HEK293 (cell line): ENCODE measurements at regions not wholly inside any gene's neighbourhood (a gene's known extent, or its start where the extent isn't known, plus 50 kb on each side); places are given as distances from the start of the nearest gene placed in this dataset.

Source experiments
- CTCF ChIA-PET: fragments of 350-600 bp; formaldehyde crosslinking; extraction: SDS; loops from one replicate; lab custom pipeline; 2021; ENCODE audit warnings: antibody characterized with exemption; lab: Yijun Ruan, JAX
- POLR2A ChIA-PET: fragments of 300-600 bp; formaldehyde crosslinking; extraction: SDS; loops from one replicate; lab custom pipeline; 2020; ENCODE audit warnings: antibody characterized with exemption, inconsistent platforms; lab: Yijun Ruan, JAX
- H3K27ac ChIP-seq: fragments of 200-500 bp; sonication (Bioruptor generic); 2 replicates; pipeline ENCODE4 v1.5.1; 2014; ENCODE audit warnings: low read depth, low read length, control low read depth, inconsistent platforms; ENCODE audit errors: extremely low read depth
- H3K36me3 ChIP-seq, 2 experiments: fragments of 200-500 bp in 1 of 2; sonication (Bioruptor generic) in 1 of 2; 1 replicate in 1 of 2; 2 replicates in 1 of 2; pipeline ENCODE4 v1.5.1; 2014 to 2017; ENCODE audit warnings: inconsistent platforms in 2 of 2, low read length in 2 of 2; ENCODE audit not compliant: control insufficient read depth in 2 of 2, insufficient read depth in 1 of 2
- H3K4me1 ChIP-seq: fragments of 200-500 bp; sonication (Bioruptor generic); 2 replicates; pipeline ENCODE4 v1.5.1; 2014; ENCODE audit warnings: mild to moderate bottlenecking, low read length, inconsistent platforms; ENCODE audit not compliant: control insufficient read depth, insufficient read depth
- H3K4me3 ChIP-seq: 2 replicates; pipeline ENCODE4 v1.5.1; 2011; ENCODE audit warnings: low read depth, mild to moderate bottlenecking, control low read depth, low read length, moderate library complexity
- H3K9me3 ChIP-seq: fragments of 200-500 bp; sonication (Bioruptor generic); 2 replicates; pipeline ENCODE4 v1.5.1; 2014; ENCODE audit warnings: low read depth, low read length, inconsistent platforms; ENCODE audit not compliant: control insufficient read depth, insufficient read depth
- HOXD13 ChIP-seq: sonication (generic); formaldehyde crosslinking; IDR thresholded peaks from 2 replicates; pipeline ENCODE4 v1.8.0; 2022; ENCODE audit warnings: missing genetic modification reagents, borderline replicate concordance
- IKZF3 ChIP-seq: fragments of 450-650 bp; IDR thresholded peaks from 2 replicates; pipeline ENCODE4 v1.5.0; 2018; ENCODE audit warnings: missing biosample characterization, mild to moderate bottlenecking, missing genetic modification characterization, moderate library complexity
- KLF9 ChIP-seq: fragments of 450-650 bp; formaldehyde crosslinking; IDR thresholded peaks from 2 replicates; pipeline ENCODE4 v1.5.1; 2016; ENCODE audit warnings: missing biosample characterization, missing genetic modification characterization, low read depth
- OVOL3 ChIP-seq: fragments of 450-650 bp; formaldehyde crosslinking; IDR thresholded peaks from 2 replicates; pipeline ENCODE4 v1.5.1; 2016; ENCODE audit warnings: missing biosample characterization, missing genetic modification characterization
- SCRT1 ChIP-seq: fragments of 450-650 bp; formaldehyde crosslinking; IDR thresholded peaks from 2 replicates; pipeline ENCODE4 v1.5.1; 2016; ENCODE audit warnings: missing biosample characterization, missing genetic modification characterization, borderline replicate concordance
- SETDB1 ChIP-seq: IDR thresholded peaks from one replicate; pipeline ENCODE4 v1.6.1; 2017; ENCODE audit warnings: mild to moderate bottlenecking, low read length, moderate library complexity, mixed read lengths; ENCODE audit not compliant: insufficient read length
- TCF7L2 ChIP-seq: IDR thresholded peaks from 2 replicates; pipeline ENCODE4 v1.6.1; 2011; ENCODE audit warnings: low read depth, mild to moderate bottlenecking, inconsistent platforms, low read length, moderate library complexity, borderline replicate concordance
- ZBTB48 ChIP-seq: fragments of 450-650 bp; formaldehyde crosslinking; IDR thresholded peaks from 2 replicates; pipeline ENCODE4 v1.5.1; 2016; ENCODE audit warnings: missing biosample characterization, missing genetic modification characterization
- ZBTB7A ChIP-seq: fragments of 450-650 bp; formaldehyde crosslinking; IDR thresholded peaks from 2 replicates; pipeline ENCODE4 v1.5.1; 2016; ENCODE audit warnings: low read depth, missing biosample characterization, missing genetic modification characterization
- ZNF112 ChIP-seq: fragments of 450-650 bp; formaldehyde crosslinking; IDR thresholded peaks from 2 replicates; pipeline ENCODE4 v1.5.0; 2017; ENCODE audit warnings: missing biosample characterization, missing genetic modification characterization
- ZNF132 ChIP-seq: fragments of 450-650 bp; formaldehyde crosslinking; IDR thresholded peaks from 2 replicates; pipeline ENCODE4 v1.5.1; 2017; ENCODE audit warnings: missing biosample characterization, missing genetic modification characterization, borderline replicate concordance
- ZNF2 ChIP-seq: fragments of 450-650 bp; formaldehyde crosslinking; IDR thresholded peaks from 2 replicates; pipeline ENCODE4 v1.5.1; 2016; ENCODE audit warnings: missing biosample characterization, missing genetic modification characterization
- ZNF24 ChIP-seq: fragments of 450-650 bp; formaldehyde crosslinking; IDR thresholded peaks from 2 replicates; pipeline ENCODE4 v1.5.1; 2016; ENCODE audit warnings: missing biosample characterization, missing genetic modification characterization
- ZNF274 ChIP-seq, 2 experiments: fragments of 200-500 bp in 1 of 2; fragments of 450-650 bp in 1 of 2; sonication (Bioruptor generic) in 1 of 2; formaldehyde crosslinking in 1 of 2; IDR thresholded peaks; 2 replicates each; pipeline versions ENCODE4 v1.5.1 to v1.6.1; 2014 to 2016; ENCODE audit warnings: borderline replicate concordance in 1 of 2, inconsistent platforms in 1 of 2, low read length in 1 of 2, missing biosample characterization in 1 of 2, missing genetic modification characterization in 1 of 2
- ZNF530 ChIP-seq: fragments of 450-650 bp; formaldehyde crosslinking; IDR thresholded peaks from 2 replicates; pipeline ENCODE4 v1.5.1; 2016; ENCODE audit warnings: low read depth, missing biosample characterization, missing genetic modification characterization
- ZNF571 ChIP-seq: fragments of 450-650 bp; formaldehyde crosslinking; IDR thresholded peaks from 2 replicates; pipeline ENCODE4 v1.5.0; 2017; ENCODE audit warnings: missing biosample characterization, missing genetic modification characterization
- ZNF585B ChIP-seq: fragments of 450-650 bp; formaldehyde crosslinking; IDR thresholded peaks from 2 replicates; pipeline ENCODE4 v1.5.1; 2016; ENCODE audit warnings: missing biosample characterization, missing genetic modification characterization
- ZNF596 ChIP-seq: fragments of 450-650 bp; IDR thresholded peaks from 2 replicates; pipeline ENCODE4 v1.5.0; 2018; ENCODE audit warnings: missing biosample characterization, mild to moderate bottlenecking, missing genetic modification characterization, moderate library complexity
- ZNF654 ChIP-seq: fragments of 450-650 bp; formaldehyde crosslinking; IDR thresholded peaks from 2 replicates; pipeline ENCODE4 v1.5.1; 2016; ENCODE audit warnings: low read depth, missing biosample characterization, missing genetic modification characterization
- ZNF658 ChIP-seq: fragments of 450-650 bp; formaldehyde crosslinking; IDR thresholded peaks from 2 replicates; pipeline ENCODE4; 2016; ENCODE audit warnings: missing biosample characterization, missing genetic modification characterization
- ZNF776 ChIP-seq: fragments of 450-650 bp; formaldehyde crosslinking; IDR thresholded peaks from 2 replicates; pipeline ENCODE4 v1.5.0; 2017; ENCODE audit warnings: missing biosample characterization, missing genetic modification characterization, borderline replicate concordance
- ZNF792 ChIP-seq: fragments of 450-650 bp; formaldehyde crosslinking; IDR thresholded peaks from 2 replicates; pipeline ENCODE4 v1.5.1; 2016; ENCODE audit warnings: missing biosample characterization, missing genetic modification characterization
- TF ChIP-seq, protein P1 (sequence below): fragments of 450-650 bp; formaldehyde crosslinking; IDR thresholded peaks from 2 replicates; pipeline ENCODE4 v1.5.1; 2016; ENCODE audit warnings: missing biosample characterization, missing genetic modification characterization
- TF ChIP-seq, protein P2 (sequence below): fragments of 450-650 bp; formaldehyde crosslinking; IDR thresholded peaks from 2 replicates; pipeline ENCODE4 v1.5.1; 2016; ENCODE audit warnings: missing biosample characterization, missing genetic modification characterization

DNA sequence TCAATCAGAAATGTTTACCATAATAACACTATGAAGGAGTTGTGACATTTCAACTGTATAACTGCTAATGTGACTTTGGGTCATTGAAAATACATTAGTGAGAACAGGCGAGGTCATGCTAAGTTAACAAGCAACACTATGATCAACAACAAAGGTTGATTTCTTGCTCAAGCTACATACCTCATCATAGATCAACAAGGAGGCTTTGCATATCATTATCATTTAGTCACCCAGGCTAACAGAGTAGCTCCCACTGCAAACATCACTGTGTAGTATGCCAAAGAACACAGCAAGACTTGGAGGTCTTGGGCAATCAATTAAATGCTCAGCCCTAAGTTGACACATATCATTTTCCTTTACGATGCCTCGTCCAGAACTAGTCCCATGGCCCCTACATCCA, 212.5 kb downstream of the NOVA1 start:
- ChIA-PET CTCF (no interaction called here), POLR2A (no interaction called here)

DNA sequence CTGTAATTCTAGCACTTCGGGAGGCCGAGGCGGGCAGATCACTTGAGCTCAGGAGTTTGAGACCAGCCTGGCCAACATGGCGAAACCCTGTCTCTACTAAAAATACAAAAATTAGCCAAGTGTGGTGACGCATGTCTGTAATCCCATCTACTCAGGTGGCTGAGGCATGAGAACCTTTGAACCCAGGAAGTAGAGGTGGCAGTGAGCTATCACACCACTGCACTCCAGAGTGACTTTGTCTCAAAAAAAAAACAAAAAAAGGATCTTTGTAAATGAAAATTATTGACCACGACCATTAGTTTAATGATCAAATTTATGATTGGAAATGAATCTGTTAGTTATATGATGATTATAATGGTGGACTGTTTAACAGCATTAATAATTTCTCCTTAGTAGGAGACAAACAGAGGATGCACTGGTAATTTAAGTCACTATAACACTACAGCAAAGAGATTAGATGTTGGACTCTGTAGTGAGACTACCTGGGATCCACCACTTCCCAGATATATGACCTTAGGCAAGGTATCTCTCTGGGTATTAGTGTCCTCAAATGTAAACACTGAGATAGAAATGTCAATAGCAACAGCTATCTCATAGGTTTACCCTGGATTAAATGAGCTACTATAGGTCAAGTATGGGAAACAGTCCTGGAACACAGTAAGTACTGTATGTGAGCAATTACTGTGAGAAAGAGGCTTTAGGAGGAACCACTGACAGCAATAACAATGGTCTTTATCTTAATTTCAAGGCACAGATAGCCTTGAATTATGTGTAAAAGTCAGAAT, 214.7 kb downstream of the NOVA1 start:
- Histone ChIP-seq H3K4me1 (no peaks in the 10 kb centered on the region), H3K9me3 (no peaks in the 10 kb centered on the region), H3K27ac (no peak overlapping the region), H3K4me3 (no peak overlapping the region), H3K36me3 (no peaks in the 10 kb centered on the region)
- no peak for TF ChIP-seq ZNF658
- no peak for TF ChIP-seq ZNF792 (tag by site-specific recombination)
- TF ChIP-seq ZNF2 (tag by site-specific recombination): no peak
- no peak for TF ChIP-seq KLF9 (tag by site-specific recombination)
- no peak for TF ChIP-seq ZNF596 (tag by site-specific recombination)
- ChIA-PET POLR2A (no interaction called here), CTCF (no interaction called here)

More for the DNA sequence above, 212.5 kb downstream of the NOVA1 start:
- H3K4me3 ChIP-seq: no peak overlapping the region
- H3K27ac ChIP-seq: no peak overlapping the region
- H3K4me1 ChIP-seq: no peaks in the 10 kb centered on the region
- no peaks in the 10 kb centered on the region for H3K36me3 ChIP-seq
- TF ChIP-seq ZNF654: no peak
- TF ChIP-seq ZNF585B (tag by site-specific recombination): peak; percentile 37; the same call in 1 of the 2 replicates
- H3K9me3 ChIP-seq: no peaks in the 10 kb centered on the region

DNA sequence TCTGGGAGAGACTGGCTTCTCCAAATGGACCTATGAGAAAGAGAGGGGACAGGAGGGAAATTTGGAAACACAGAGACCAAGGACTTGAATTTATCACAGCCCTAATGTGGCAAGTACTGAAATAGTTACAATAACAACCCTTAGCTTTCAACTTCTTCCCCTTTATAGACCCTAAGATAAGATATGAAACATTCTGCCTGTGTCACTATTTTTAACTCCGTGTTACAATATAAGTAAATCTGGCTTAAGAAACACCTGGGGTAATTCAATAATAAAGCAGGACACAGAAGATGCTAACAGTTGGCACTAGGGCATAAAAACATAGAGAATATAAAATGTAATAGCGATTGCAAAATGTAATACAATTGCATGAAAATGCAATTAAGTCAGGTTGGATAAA, 216.4 kb downstream of the NOVA1 start:
- CTCF ChIA-PET: interaction anchor here (0.7 kb wide), 1 partner anchor 19 kb away, joined by 3 read pairs; no protein-coding TSS in a partner anchor
- Histone ChIP-seq H3K27ac (no peak overlapping the region), H3K4me3 (no peak overlapping the region), H3K9me3 (no peaks in the 10 kb centered on the region), H3K4me1 (no peaks in the 10 kb centered on the region), H3K36me3 (no peaks in the 10 kb centered on the region)
- POLR2A ChIA-PET: no interaction called here
- TF ChIP-seq SCRT1: no peak
- peak; percentile 28; the same call in 1 of the 2 replicates for TF ChIP-seq TCF7L2

DNA sequence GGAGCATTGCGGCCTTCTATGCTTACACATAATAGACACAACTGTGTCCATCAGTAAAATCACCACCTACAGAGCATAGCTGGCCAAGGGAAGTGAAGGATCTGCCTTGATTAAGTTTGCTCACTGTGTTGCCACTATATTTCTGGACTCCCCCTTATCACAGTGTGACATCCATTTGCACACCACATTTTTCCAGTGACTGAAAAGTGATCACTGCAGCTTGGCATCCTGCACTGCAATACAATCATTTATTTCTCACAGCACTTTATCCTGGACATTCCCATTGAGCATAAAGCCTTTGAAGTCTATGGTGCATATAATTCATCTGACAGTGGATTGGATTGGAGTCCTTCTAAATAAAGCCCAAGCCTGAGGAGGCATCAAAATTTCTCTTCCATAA, 217.2 kb downstream of the NOVA1 start:
- H3K27ac ChIP-seq: no peak overlapping the region
- H3K9me3 ChIP-seq: no peaks in the 10 kb centered on the region
- H3K36me3 ChIP-seq: no peaks in the 10 kb centered on the region
- POLR2A ChIA-PET: no interaction called here
- no peak overlapping the region for H3K4me3 ChIP-seq
- CTCF ChIA-PET: interaction anchor here (0.7 kb wide), 1 partner anchor 18 kb away, joined by 3 read pairs; no protein-coding TSS in a partner anchor
- TF ChIP-seq ZNF530 (tag by site-specific recombination) (no peak), ZNF132 (tag by site-specific recombination) (no peak), ZNF112 (tag by site-specific recombination) (no peak), ZNF274 (IDR thresholded peaks at IDR 0.05; ENCODE audit: low read length) (no peak), ZNF274 (tag by site-specific recombination; IDR thresholded peaks at IDR 0.05; ENCODE audit: borderline replicate concordance) (no peak), IKZF3 (no peak), ZNF571 (tag by site-specific recombination) (no peak), SETDB1 (no peak), HOXD13 (no peak), ZNF24 (tag by site-specific recombination) (no peak), ZBTB48 (tag by site-specific recombination) (no peak), OVOL3 (no peak), ZNF776 (tag by site-specific recombination) (no peak), ZBTB7A (tag by site-specific recombination) (no peak)
- TF ChIP-seq, protein P1, sequence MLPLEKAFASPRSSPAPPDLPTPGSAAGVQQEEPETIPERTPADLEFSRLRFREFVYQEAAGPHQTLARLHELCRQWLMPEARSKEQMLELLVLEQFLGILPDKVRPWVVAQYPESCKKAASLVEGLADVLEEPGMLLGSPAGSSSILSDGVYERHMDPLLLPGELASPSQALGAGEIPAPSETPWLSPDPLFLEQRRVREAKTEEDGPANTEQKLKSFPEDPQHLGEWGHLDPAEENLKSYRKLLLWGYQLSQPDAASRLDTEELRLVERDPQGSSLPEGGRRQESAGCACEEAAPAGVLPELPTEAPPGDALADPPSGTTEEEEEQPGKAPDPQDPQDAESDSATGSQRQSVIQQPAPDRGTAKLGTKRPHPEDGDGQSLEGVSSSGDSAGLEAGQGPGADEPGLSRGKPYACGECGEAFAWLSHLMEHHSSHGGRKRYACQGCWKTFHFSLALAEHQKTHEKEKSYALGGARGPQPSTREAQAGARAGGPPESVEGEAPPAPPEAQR (tag by site-specific recombination): no peak
- TF ChIP-seq, protein P2, sequence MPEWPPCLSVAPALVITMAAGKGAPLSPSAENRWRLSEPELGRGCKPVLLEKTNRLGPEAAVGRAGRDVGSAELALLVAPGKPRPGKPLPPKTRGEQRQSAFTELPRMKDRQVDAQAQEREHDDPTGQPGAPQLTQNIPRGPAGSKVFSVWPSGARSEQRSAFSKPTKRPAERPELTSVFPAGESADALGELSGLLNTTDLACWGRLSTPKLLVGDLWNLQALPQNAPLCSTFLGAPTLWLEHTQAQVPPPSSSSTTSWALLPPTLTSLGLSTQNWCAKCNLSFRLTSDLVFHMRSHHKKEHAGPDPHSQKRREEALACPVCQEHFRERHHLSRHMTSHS (tag by site-specific recombination): no peak
- TF ChIP-seq, all 188 proteins: peak for 0
- no peaks in the 10 kb centered on the region for H3K4me1 ChIP-seq
